ENCODE measurements at regions not wholly inside any gene's neighbourhood (a gene's known extent, or its start where the extent isn't known, plus 50 kb on each side); places are given as distances from the start of the nearest gene placed in this dataset.
"Not testable (repeated sequence)": the region's sequence is repeated elsewhere in the genome, so short reads cannot be mapped to it uniquely, and the experiment has no call there.

DNA sequence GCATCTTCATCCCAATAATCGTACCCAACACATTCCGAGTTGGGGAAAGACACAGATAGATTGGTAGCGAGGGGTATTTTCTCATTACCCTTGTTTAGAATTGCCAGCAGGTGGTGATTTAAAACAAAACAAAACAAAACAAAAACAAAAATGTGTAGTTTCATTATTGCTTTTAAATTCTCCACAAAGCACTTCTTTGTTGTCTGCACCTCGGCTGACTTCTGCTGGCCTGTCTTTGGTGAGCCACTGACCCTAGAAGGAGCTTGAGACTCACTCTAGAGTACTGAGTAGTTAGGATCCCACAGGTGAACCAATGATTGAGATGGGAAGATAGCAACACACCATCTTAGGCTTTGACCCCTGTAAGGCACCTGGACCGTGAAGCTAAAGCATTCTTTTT lies 105.4 kb upstream of the BET1 start:
- no peak for DNase-seq (ENCODE audit: low read depth)

DNA sequence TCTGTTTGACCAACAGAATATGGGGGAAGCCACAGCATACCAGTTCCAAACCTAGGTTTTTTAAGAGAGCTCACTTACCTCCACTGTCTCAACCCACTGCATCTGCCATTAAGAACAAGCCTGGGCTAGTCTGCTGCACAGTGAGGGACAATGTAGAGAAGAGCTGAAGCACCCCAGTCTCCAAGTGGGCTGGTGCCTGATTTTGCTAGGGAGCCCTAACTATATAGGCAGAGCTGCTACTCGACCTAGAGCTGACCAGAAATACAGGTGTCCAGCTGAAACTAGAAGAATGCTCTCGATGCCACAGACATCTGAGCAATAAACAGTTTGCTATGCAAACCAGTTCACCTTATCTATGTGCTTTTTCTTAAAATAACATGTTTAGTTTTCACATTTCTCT lies 106.9 kb upstream of the BET1 start:
- no peak for DNase-seq (ENCODE audit: low read depth)

DNA sequence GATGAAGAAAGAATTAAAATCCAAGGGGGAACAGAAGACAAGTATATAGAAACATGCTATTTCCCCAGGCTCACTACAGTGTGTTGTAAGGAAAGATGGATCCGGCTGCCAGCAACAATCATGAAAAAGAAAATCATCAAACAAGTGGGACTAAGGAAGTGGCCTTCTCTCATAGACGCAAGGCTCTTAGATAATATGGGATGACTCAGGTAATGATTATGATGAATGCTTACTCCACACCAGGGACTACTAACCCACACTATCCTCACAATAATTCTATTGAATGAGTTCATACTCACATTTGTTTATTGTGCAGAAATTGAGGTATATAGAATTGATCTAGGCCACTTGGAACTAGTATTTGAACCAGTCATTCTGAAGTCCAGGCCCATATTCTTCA lies 111.2 kb upstream of the BET1 start:
- no peak for DNase-seq (ENCODE audit: low read depth)

DNA sequence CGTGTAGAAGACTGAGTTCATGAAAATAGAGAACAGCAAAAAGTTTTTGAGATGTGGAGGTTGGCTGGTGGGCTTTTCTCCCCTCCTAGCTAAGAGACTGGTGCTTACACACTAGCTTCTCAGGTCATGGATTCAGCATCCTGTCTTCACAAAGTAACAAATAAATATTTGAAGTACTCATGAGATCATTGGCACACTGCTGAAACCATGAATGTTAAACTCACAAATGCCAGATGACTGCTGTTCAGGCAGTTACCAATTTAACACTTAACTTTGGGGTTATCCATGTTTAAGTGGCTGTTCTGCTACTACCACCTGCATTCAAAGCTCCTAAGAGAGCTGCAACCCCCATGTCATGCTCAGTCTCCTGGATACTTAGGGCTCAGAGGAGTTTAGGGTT lies 119.0 kb upstream of the BET1 start:
- DNase-seq (ENCODE audit: low read depth): no peak

DNA sequence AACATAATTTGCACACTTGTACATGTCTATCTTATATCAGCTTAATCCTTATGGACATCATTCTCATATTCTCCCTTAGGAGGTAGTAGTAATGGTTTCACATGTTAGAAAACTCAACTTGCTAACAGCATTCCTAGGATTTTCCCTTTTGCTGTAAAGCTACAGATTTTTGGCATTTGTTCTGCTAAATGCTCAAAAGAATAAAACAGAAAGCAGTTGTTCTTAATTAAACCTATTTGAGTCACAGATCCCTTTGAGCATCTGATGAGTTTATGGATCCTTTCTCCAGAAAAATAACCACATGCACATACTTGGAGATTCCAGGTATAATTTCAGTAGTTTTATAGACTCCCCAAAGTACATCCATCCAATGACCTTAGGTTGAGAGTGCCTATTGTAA lies 122.9 kb upstream of the BET1 start:
- DNase-seq (ENCODE audit: low read depth): no peak

DNA sequence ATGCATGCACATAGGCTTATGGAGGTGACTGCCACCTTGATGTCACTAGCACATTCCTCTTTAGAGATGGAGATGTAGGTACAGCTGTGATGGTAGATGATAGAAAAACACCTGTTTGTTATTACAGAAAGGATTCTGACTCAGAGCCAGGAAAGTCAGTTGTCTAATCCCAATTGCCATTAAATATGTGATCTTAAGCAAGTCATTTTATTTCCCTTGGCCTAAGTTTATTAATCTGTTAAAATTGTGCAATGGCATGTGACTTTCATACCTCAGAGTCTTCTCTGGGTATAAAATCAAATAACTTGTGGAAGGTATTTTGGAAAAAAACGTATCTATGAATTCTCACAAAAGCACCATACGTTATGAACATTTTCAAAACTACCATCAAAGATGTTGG lies 123.9 kb upstream of the BET1 start:
- no peak for DNase-seq (ENCODE audit: low read depth)

DNA sequence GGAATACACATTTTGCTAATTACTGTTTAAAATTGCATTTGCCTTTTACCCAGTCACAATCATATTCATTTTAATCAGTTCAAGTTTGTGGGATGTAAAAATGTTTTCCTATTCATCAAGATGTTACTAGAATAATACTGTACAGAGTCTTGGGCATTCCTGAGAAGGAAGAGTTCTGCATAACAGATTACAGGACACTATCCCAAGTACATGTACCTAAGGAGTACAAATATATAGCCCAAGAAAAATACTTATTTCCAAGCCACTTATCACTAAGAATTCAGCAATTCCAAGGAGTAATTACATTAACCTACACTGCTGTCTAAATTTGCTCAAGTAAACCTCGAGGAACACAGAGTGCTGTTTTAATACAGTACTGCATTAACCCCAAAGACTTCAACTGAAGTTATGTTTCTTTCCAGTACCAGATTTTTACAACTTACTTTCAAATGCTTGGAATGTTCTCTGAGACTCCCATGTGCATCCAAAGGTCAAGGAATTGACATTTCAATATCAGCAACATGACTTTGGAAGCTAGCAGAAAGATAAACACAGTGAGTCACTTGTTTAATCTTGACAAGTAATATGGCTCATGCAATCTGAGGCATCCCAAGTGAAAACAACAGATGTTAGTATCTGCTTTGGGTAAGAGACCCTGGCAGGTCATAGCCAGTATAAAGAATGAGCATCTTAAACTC lies 125.4 kb upstream of the BET1 start:
- no peak for DNase-seq (ENCODE audit: low read depth)

DNA sequence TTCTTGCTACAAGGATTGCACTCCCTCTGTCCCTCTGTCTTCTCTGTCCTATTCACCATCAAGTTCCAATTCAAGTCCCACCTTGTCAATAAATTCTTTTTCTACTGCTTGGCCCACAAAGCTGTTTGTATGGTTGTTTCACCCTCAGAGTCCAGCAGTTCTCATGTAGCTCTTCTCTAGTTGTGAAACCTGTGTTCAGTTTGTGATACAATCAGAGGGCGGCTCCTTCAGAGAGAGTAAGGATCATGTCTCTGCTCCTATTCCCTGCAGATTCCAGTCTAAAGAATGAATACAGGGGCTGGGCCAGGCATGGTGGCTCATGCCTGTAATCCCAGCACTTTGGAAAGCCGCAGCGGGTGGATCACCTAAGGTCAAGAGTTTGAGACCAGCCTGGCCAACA lies 126.6 kb upstream of the BET1 start:
- DNase-seq (ENCODE audit: low read depth): no peak

DNA sequence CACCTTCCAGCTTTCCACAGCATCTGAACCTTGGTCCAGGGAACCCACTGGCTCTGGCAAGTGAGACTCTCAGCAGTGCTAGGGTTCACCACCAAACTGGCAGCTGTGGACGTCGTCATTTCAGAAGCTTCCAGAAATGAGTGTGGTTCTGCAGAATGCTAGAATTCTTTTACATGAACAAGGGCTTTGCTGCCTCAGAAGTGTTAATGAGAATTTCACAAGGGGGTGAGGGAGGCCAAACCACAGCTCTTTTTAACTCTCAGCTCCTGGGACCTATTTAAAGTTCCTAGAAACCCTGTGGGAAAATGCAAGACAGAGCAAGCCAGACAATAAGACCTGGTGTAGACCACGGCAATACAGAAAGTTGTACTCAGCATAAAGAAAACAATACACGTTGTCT lies 129.3 kb upstream of the BET1 start:
- no peak for DNase-seq (ENCODE audit: low read depth)

DNA sequence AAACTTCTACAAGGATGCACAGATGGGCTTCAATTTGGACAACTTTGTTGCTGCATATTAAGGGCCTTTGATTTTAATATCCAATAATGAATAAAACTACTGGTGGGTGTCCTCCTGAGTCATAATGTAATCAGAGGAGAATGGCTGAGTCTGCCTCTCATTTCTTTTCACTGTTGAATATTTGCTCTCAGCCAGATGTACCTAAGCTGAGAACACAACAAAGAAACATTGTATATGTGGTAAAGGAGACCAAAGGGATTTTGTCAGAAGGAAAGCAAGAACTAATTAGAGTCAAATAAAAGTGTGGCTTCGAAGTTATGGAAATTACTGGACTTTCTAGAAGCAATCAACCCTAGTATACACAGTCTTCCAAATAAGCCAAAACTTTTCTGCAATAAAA lies 131.0 kb upstream of the BET1 start:
- DNase-seq (ENCODE audit: low read depth): no peak

DNA sequence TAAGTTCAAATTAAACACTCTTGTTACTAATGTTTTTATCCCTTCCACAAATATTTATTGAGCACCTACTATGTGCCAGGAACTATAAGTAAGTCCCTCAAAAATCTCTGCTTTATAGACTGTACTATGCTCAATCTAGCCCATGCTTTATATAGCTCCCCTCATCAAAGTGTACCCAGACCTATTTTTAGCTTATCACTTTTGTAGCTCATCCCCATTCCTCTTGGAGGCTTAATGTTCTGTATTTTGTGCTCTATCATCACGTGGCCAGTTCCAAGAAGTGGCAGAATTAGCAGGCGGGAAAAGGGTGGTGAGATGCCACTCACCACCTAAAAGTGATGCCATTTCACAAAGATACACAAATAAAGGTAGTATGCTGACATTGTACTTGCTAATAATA lies 138.1 kb upstream of the BET1 start:
- no peak for DNase-seq (ENCODE audit: low read depth)

DNA sequence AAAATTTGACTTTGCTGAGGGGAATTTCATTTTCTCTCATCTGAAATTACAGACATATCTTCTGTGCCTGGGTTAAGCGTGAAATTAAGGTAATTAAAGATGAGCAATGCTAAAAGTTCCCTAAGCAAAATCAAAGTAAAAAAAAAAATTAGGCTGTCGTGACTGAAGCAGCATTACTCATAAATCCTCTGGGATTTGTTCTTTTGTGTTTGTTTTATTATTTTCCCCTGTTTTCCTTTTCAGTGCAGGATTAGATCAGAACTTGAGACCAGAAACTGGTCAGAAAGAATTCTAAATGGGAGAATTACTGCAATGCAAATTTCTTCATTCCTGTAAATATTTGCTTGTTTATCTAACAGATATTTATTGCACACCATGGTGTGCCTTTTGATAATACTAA lies 141.4 kb upstream of the BET1 start:
- no peak for DNase-seq (ENCODE audit: low read depth)

DNA sequence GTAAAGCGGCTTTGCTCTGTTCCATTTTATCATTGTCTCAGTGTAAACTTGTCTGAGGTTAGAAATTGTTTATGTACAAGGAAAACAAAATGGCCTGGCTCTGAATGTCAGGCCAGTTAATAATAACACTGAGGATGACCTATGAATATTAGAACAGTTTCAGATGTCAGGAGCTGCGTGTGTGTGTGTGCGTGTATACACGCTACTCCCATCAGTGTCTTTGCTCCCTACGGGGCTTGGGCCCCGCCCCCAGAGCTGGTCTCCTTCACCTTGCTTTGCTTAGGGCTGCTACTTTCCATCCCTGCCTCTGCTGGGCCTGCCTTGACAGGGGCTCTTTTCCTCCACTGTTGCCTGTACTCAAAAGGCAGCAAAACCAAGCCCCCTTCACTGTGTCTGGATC lies 142.3 kb upstream of the BET1 start:
- no peak for DNase-seq (ENCODE audit: low read depth)

DNA sequence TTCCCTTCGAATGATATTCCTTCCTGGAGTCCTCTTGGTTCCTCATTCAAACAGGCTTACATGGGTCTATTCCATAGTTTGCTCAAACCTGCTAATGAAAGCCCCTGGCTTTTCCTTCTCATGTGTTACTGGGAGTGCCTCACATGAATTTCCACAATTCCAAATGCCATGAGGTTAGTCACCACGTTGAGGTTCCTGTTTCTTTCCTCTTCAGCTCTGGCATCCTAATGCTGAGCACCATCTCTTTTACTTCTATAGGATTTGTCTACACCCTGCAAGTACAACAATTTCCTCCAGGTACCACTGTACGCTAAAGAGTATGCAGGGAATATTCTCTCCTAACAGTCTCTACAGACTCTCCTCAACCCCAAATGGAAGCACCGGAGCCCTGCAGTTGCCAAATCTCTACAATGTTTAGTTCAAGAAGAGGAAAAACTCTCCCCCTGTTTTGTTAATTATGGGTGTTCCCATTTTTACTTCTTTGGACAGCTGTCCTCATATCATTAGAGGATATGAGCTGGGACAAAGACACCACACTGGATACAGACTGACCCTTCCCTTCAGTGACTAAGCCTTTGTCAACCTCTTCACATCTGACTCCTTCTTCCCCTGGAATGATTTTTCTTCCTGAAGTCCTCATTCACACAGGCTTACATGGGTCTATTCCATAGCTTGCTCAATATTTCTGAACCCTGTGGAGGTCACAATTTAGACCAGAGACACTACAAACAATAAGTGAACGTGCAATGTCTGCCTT lies 145.8 kb upstream of the BET1 start:
- DNase-seq (ENCODE audit: low read depth): no peak

DNA sequence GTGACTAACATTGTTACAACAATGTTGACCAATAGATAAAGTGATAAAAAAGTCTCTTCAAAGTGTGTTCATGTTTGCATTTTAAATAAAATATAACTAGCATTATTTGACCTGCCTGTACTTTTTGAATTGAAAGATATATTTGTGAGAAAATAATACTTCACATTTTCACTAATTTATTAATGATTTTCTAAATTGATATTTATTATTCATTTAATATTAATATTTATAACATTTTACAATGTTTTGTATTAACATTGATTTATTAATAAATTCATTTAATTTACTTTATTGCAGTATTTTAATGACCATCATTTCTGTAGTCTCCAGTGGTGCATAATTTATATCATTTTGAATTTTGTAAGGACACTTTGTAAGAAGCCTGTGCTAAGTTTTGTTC lies 150.0 kb upstream of the BET1 start:
- no peak for DNase-seq (ENCODE audit: low read depth)

DNA sequence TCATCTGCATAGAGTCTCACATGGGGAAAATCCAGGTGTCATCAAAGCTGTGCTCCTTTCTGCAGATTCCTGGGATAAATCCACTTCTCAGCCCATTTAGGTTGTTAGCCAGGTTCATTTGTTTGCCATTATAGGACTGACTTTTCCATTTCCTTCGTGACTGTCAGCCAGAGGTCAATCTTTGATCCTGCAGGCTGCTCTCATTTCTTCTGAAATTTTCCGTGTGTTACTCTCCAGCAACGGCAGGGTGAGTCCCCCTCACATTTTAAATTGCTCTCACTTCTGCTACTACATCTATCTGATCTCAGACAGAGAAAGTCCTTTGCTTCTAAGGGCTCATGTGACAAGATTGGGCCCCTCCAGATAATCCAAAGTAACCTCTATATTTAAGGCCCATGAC lies 150.7 kb upstream of the BET1 start:
- DNase-seq (ENCODE audit: low read depth): no peak

DNA sequence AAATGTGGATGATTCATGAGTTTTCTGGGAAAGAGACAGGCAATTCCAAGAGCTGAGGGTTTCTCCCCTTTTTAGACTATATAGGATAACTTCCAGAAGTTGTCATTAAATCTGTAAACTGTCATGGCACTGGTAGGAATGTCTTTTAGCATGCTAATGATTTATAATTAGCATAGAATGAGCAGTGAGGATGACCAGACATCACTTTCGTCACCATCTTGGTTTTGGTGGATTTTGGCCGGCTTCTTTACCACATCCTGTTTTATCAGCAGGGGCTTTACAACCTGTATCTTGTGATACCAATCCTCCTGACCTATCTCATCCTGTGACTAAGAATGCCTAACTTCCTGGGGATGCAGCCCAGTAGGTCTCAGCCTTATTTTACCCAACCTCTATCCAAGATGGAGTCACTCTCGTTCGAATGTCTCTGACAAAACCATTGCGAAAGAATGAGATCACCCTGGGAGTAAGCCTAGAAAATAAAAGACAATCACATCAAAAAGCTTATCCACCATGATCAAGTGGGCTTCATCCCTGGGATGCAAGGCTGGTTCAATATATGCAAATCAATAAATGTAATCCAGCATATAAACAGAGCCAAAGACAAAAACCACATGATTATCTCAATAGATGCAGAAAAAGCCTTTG lies 153.6 kb upstream of the BET1 start:
- DNase-seq (ENCODE audit: low read depth): not testable (repeated sequence)

DNA sequence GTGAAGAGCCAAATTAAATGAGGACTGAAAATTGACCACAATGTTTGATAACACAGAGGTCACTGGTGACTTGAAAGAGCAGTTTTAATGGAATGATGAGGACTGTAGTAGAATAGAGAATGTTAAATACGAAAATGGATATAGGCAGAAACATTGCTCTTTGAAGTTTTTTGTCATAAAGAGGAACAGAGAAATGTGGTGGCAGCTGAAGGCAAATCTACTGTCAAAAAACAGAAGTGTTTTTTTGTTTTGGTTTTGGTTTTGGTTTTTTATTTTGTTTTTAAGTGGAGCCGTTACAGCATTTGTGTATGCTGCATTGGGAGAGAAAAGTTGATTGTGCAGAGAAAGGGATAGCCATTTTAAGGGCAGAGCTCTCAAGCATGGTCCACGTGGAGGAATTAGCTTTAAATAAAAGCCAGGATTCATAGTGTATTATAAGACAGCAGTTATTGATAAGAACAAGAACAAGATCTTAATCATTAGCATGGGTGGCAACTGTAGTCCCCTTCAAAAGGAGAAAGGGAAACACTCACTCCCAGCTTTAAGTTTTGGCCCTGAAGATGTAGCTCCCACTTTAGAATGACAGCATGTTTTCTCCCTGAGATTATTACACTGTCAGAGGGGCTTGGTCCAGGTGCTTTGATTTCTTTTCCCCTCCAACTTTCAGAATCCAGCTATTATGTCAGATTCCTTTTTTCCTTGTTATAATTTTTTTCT lies 156.7 kb upstream of the BET1 start:
- no peak for DNase-seq (ENCODE audit: low read depth)

DNA sequence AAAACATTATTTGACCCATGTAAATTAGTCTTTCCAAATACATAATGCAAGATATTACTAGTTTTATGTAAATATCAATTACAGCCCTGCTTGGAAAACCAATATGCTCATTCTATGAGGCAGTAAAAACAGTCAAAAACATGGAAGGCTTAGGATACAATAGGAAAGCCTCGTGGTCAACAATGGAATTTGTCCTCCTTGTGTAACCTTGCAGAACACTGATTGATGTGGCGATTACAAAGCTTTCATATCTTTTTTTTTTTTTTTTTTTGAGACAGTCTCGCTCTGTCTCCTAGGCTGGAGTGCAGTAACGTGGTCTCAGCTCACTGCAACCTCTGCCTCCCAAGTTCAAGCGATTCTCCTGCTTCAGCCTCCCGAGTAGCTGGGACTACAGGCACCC lies 157.3 kb upstream of the BET1 start:
- no peak for DNase-seq (ENCODE audit: low read depth)

DNA sequence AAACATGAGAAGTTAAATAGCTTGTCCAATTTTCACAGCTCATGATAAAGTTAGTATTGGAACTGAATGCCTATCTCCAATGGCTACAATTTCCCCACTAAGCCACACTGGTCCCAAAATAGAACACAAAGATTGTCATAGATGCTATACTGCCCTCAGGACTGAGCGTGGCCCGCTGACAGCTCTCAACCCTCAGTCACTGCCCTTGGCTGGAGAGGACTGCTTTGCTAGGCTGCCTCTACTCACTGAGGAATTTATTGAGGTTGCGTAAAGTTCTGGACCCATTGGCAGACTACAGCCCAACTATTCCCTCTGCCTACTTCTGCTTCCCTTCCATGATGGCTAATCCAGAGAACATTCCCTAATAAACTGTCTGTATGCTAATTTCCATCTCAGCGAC lies 165.5 kb upstream of the BET1 start:
- DNase-seq (ENCODE audit: low read depth): no peak

DNA sequence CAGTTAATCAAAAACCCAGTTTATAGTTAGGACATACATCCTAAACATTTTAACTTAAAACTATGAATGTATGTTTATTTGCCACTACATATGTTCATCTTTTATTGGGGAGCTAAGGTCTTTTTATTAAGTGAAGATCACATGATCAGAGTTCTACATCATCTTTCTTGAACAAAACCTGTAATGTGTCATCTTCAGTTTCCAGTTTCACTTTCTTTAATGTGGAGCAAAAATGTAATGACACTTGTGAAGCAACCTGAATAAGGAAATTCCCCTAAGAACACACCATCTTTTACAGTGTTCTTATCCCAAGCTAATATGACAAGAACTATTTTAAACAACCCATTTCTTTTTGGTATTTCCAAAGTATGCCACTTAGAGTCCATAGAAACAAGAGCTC lies 166.7 kb upstream of the BET1 start:
- DNase-seq (ENCODE audit: low read depth): no peak

DNA sequence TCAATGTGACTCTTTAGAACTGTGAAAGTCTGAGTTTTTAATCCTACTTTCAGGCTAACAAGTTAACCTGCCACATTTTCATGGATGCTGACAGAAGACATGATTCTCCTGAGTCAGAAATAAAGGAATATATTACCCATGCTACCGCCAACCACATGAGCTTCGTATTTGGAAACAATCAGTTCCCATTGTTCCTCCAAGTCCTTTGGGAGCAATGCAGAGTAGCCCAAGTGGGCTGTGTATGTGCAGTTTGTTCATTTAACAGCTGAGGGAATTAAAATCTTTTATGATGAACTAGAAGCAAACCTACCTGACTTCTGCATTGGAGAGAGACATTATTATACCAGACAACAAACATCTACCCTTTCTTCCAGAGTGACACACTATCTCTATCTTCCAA lies 169.3 kb upstream of the BET1 start:
- DNase-seq (ENCODE audit: low read depth): no peak

DNA sequence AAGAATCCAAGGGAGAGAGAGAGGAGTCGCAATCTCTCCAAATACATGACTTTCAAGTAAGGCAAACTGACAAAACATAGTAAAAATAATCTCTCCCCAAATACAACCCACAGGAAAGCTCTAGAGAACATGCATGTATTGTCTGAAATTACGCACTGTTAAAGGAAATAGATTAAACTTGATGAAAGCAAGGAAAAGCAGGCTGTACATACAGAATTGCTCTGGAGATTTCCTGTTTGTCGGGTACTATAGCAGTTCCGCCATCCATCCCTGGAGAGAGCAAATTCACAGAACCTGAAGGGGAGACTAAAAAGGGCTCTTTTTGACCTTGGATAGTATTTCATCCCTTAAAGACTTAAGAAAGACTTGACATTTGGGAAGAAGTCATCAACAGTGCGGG lies 170.2 kb upstream of the BET1 start:
- DNase-seq (ENCODE audit: low read depth): no peak
